Neural cell (in vitro differentiated cells): ENCODE measurements at regions not wholly inside any gene's neighbourhood (a gene's known extent, or its start where the extent isn't known, plus 50 kb on each side); places are given as distances from the start of the nearest gene placed in this dataset.

Source experiments
- H2AFZ ChIP-seq: fragments of 200-600, 300-800 bp; sonication (generic), shearing (Covaris generic); 2 replicates; pipeline ENCODE4 v1.6.0; 2014; ENCODE audit warnings: low read depth, mild to moderate bottlenecking, antibody characterized with exemption, low read length, moderate library complexity
- H3F3A ChIP-seq: fragments of 200-600 bp; shearing (Covaris generic); 2 replicates; pipeline ENCODE4 v1.6.1; 2016; ENCODE audit warnings: mild to moderate bottlenecking, moderate library complexity, mixed read lengths, antibody characterized with exemption, low read length; ENCODE audit not compliant: insufficient read depth, poor library complexity, severe bottlenecking
- H3K27ac ChIP-seq: fragments of 200-600, 300-800 bp; sonication (generic), shearing (Covaris generic); 2 replicates; pipeline ENCODE4 v1.5.1; 2014; ENCODE audit warnings: mild to moderate bottlenecking, low read length, moderate library complexity
- H3K27me3 ChIP-seq: fragments of 300-800, 200-600 bp; sonication (generic), shearing (Covaris generic); 2 replicates; pipeline ENCODE4 v1.6.0; 2014; ENCODE audit warnings: mild to moderate bottlenecking, low read depth, low read length, moderate library complexity; ENCODE audit not compliant: insufficient read depth
- H3K36me3 ChIP-seq: fragments of 300-800, 200-600 bp; sonication (generic), shearing (Covaris generic); 2 replicates; pipeline ENCODE4 v1.5.1; 2014; ENCODE audit warnings: mild to moderate bottlenecking, antibody characterized with exemption, low read length, moderate library complexity; ENCODE audit not compliant: insufficient read depth
- H3K4me2 ChIP-seq: fragments of 300-800, 200-600 bp; sonication (generic), shearing (Covaris generic); 2 replicates; pipeline ENCODE4 v1.6.0; 2014; ENCODE audit warnings: mild to moderate bottlenecking, low read length
- H3K4me3 ChIP-seq: fragments of 300-800, 200-600 bp; sonication (generic), shearing (Covaris generic); 2 replicates; pipeline ENCODE4 v1.5.1; 2014; ENCODE audit warnings: mild to moderate bottlenecking, low read length, moderate library complexity
- H3K79me2 ChIP-seq: fragments of 200-600 bp; shearing (Covaris generic); replicated peaks from 2 replicates; pipeline ENCODE4 v1.6.0; 2014; ENCODE audit warnings: mild to moderate bottlenecking, low read length, moderate library complexity; ENCODE audit not compliant: insufficient read depth
- H3K9ac ChIP-seq: fragments of 300-800, 200-600 bp; sonication (generic), shearing (Covaris generic); 2 replicates; pipeline ENCODE4 v1.6.1; 2016; ENCODE audit warnings: mild to moderate bottlenecking, low read length, mixed read lengths
- H3K9me2 ChIP-seq: fragments of 200-600 bp; shearing (Covaris generic); 2 replicates; pipeline ENCODE4 v1.6.1; 2016; ENCODE audit warnings: mild to moderate bottlenecking, low read length, mixed read lengths; ENCODE audit not compliant: insufficient read depth
- H3K9me3 ChIP-seq: fragments of 200-600, 300-800 bp; sonication (generic), shearing (Covaris generic); 2 replicates; pipeline ENCODE4 v1.6.1; 2016; ENCODE audit warnings: mild to moderate bottlenecking, mixed run types, low read length, moderate library complexity, mixed read lengths
- H4K20me1 ChIP-seq: fragments of 200-600 bp; shearing (Covaris generic); 2 replicates; pipeline ENCODE4 v1.6.1; 2016; ENCODE audit warnings: mild to moderate bottlenecking, mixed run types; ENCODE audit not compliant: insufficient read depth
- CTCF ChIP-seq: fragments of 450-650 bp; IDR thresholded peaks from 2 replicates; pipeline ENCODE4 v1.5.1; 2014; ENCODE audit warnings: antibody characterized with exemption, mild to moderate bottlenecking, moderate library complexity; ENCODE audit not compliant: poor library complexity, severe bottlenecking
- EP300 ChIP-seq: fragments of 450-650 bp; conservative IDR thresholded peaks from 2 replicates; pipeline ENCODE4 v1.6.1; 2014; ENCODE audit warnings: antibody characterized with exemption, mild to moderate bottlenecking, moderate library complexity; ENCODE audit not compliant: poor library complexity, severe bottlenecking
- EZH2 ChIP-seq: fragments of 200-600, 300-800 bp; shearing (Covaris generic), sonication (generic); IDR thresholded peaks from 2 replicates; pipeline ENCODE4 v1.6.1; 2014; ENCODE audit warnings: antibody characterized with exemption, low read length, borderline replicate concordance, mild to moderate bottlenecking; ENCODE audit not compliant: insufficient read depth, poor library complexity, severe bottlenecking
- MXI1 ChIP-seq: fragments of 450-650 bp; conservative IDR thresholded peaks from 2 replicates; pipeline ENCODE4 v1.6.1; 2014; ENCODE audit warnings: antibody characterized with exemption, mild to moderate bottlenecking; ENCODE audit not compliant: poor library complexity, severe bottlenecking
- POLR2AphosphoS5 ChIP-seq: IDR thresholded peaks from 2 replicates; pipeline ENCODE4 v1.6.1; 2012
- RAD21 ChIP-seq: fragments of 450-650 bp; conservative IDR thresholded peaks from 2 replicates; pipeline ENCODE4 v1.6.1; 2014; ENCODE audit warnings: antibody characterized with exemption, mild to moderate bottlenecking, moderate library complexity
- REST ChIP-seq: IDR thresholded peaks from 2 replicates; pipeline ENCODE4 v1.6.1; 2012; ENCODE audit warnings: borderline replicate concordance
- SMC3 ChIP-seq: fragments of 450-650 bp; conservative IDR thresholded peaks from 2 replicates; pipeline ENCODE4 v1.6.1; 2014; ENCODE audit warnings: antibody characterized with exemption, mild to moderate bottlenecking, moderate library complexity; ENCODE audit not compliant: poor library complexity
- TAF1 ChIP-seq: IDR thresholded peaks from 2 replicates; pipeline ENCODE4 v1.6.1; 2012; ENCODE audit warnings: low read depth

DNA sequence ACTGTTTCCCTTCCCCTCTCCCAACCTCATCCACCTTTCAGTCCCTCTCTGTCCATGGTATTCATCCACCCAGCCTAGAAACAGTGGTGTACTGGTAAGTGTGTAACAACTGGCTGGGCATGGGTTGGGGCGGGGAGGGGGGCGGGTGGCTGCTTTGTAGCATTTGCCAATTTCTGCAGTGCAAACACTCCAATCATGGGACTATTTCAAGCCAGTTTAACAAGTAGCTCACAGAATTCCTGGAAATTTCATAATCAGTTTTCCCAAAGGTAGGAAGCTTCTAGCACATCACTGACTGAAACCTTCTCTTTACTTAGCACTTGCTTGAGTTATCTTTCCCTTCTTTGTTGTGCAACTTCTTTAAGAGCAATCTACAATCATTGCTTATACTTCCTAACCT lies 100.8 kb upstream of the WASF3 start:
- TF ChIP-seq POLR2AphosphoS5 (no peak), TAF1 (no peak), EZH2 (no peak), RAD21 (no peak), EP300 (no peak), MXI1 (no peak), CTCF (no peak), SMC3 (no peak), REST (no peak)
- Histone ChIP-seq H3K9ac (no peak overlapping the region), H2AFZ (no peak overlapping the region), H3K9me3 (no peaks in the 10 kb centered on the region), H3K36me3 (no peaks in the 10 kb centered on the region), H3K4me3 (no peak overlapping the region), H3K27ac (no peak overlapping the region), H3K9me2 (no peaks in the 10 kb centered on the region), H3F3A (no peaks in the 10 kb centered on the region), H3K4me2 (no peak overlapping the region), H3K27me3 (no peaks in the 10 kb centered on the region), H4K20me1 (no peaks in the 10 kb centered on the region), H3K79me2 (no peaks in the 10 kb centered on the region)

- no peaks in the 10 kb centered on the region for H3K9me2 ChIP-seq
- no peak overlapping the region for H3K4me2 ChIP-seq
- no peak overlapping the region for H3K27ac ChIP-seq
- no peak overlapping the region for H3K9ac ChIP-seq
- H3K9me3 ChIP-seq, result no peaks in the 10 kb centered on the region
- no peaks in the 10 kb centered on the region for H3F3A ChIP-seq
- H3K36me3 ChIP-seq, result no peaks in the 10 kb centered on the region
- H3K27me3 ChIP-seq, result no peaks in the 10 kb centered on the region
- H2AFZ ChIP-seq, result no peak overlapping the region
- no peaks in the 10 kb centered on the region for H3K79me2 ChIP-seq
- no peak for TF ChIP-seq SMC3
- no peak for TF ChIP-seq REST
- no peak for TF ChIP-seq MXI1
- TF ChIP-seq EZH2, result no peak
- TF ChIP-seq CTCF, result no peak
- TF ChIP-seq EP300, result no peak
- no peak for TF ChIP-seq TAF1
- H4K20me1 ChIP-seq, result no peaks in the 10 kb centered on the region
- no peak overlapping the region for H3K4me3 ChIP-seq
Measured at GRCh38 chr13:26457212-26457611, 100.3 kb upstream of the WASF3 start.
